ENCODE measurements at regions not wholly inside any gene's neighbourhood (a gene's known extent, or its start where the extent isn't known, plus 50 kb on each side); places are given as distances from the start of the nearest gene placed in this dataset.

- POLR2A ChIA-PET, result no interaction called here
- Histone ChIP-seq H3K4me1 (ENCODE audit: control insufficient read depth in 1 of 2, insufficient read depth in 2 of 2, low read length in 2 of 2) (no peaks in the 10 kb centered on the region), H3K4me2 (ENCODE audit: low read length) (no peak overlapping the region), H3K9me3 (ENCODE audit: control insufficient read depth in 1 of 2, insufficient read depth in 1 of 2, low read depth in 1 of 2, low read length in 2 of 2) (no peaks in the 10 kb centered on the region), H3K4me3 (replicated peaks in 1 of 2; ENCODE audit: low read depth in 1 of 2, low read length in 2 of 2) (no peak overlapping the region), H3K79me2 (ENCODE audit: insufficient read depth, low read length) (0 out of 2 replicates have a peak, but pooled peaks cover under 1% of the 10 kb centered on the region), H3K36me3 (ENCODE audit: control insufficient read depth in 1 of 2, insufficient read depth in 2 of 2, low read length in 2 of 2) (no peaks in the 10 kb centered on the region), H3K9me2 (ENCODE audit: insufficient read depth) (no peaks in the 10 kb centered on the region), H2AFZ (ENCODE audit: low read depth, low read length, poor library complexity, severe bottlenecking) (no peak overlapping the region), H3K9ac (ENCODE audit: low read length) (no peak overlapping the region), H4K20me1 (ENCODE audit: insufficient read depth) (no peaks in the 10 kb centered on the region), H3K27ac (ENCODE audit: low read depth, low read length) (no peak overlapping the region), H3K27me3 (ENCODE audit: insufficient read depth, low read length) (no peaks in the 10 kb centered on the region)
- BruUV-seq (replicated peaks), result no TSS peak
- DNase-seq (ENCODE audit: low read depth, low spot score) (no peak), ATAC-seq (no peak)
- RAD21 ChIA-PET (ENCODE audit: low non-redundant PET in 1 of 2, low total read pairs in 2 of 2, uncharacterized antibody in 2 of 2, unreplicated experiment in 2 of 2), result no interaction called here
- no peak for TF ChIP-seq YY1 (IDR thresholded peaks at IDR 0.05; ENCODE audit: extremely low read depth, insufficient replicate concordance, low read depth, low read length)
- no peak for TF ChIP-seq MAX (IDR thresholded peaks at IDR 0.05)
- TF ChIP-seq RAD21 (IDR thresholded peaks at IDR 0.05; ENCODE audit: low read depth), result no peak
- TF ChIP-seq FOSL1 (IDR thresholded peaks at IDR 0.05; ENCODE audit: low read depth), result no peak
- TF ChIP-seq SIN3A (IDR thresholded peaks at IDR 0.05; ENCODE audit: low read depth), result no peak
- TF ChIP-seq ELF1 (IDR thresholded peaks at IDR 0.05; ENCODE audit: borderline replicate concordance, low read depth), result no peak
- TF ChIP-seq EZH2 (IDR thresholded peaks at IDR 0.05), result no peak
- TF ChIP-seq TCF7L2 (IDR thresholded peaks at IDR 0.05; ENCODE audit: borderline replicate concordance, extremely low read depth, insufficient read depth, insufficient read length), result no peak
- no peak for TF ChIP-seq SRF (IDR thresholded peaks at IDR 0.05; ENCODE audit: low read depth)
- intact Hi-C loops (cut with micrococcal nuclease), result no loop called here
- CTCF ChIA-PET, result no interaction called here
Observed at GRCh38 chr2:134152045-134153010, 101.5 kb upstream of the MGAT5 start.
